AG09309 (cell line): ENCODE measurements at regions not wholly inside any gene's neighbourhood (a gene's known extent, or its start where the extent isn't known, plus 50 kb on each side); places are given as distances from the start of the nearest gene placed in this dataset.
A peak's percentile ranks its signal among the peaks of the same experiment; 100 is the strongest.

Experiments
- DNase-seq: peaks from one replicate; pipeline ENCODE4 v3.0.0-alpha.2; 2010; ENCODE audit warnings: low read depth
- H3K4me3 ChIP-seq: 2 replicates; pipeline ENCODE4 v1.5.1; 2011; ENCODE audit warnings: mild to moderate bottlenecking, low read depth, low read length, moderate library complexity; ENCODE audit not compliant: control insufficient read depth
- CTCF ChIP-seq: IDR thresholded peaks from 2 replicates; pipeline ENCODE4 v1.5.1; 2011; ENCODE audit warnings: mild to moderate bottlenecking, low read depth, low read length, inconsistent platforms; ENCODE audit not compliant: insufficient read depth, control insufficient read depth; ENCODE audit errors: missing control alignments

- no peak overlapping the region for H3K4me3 ChIP-seq
- no peak for DNase-seq
- TF ChIP-seq CTCF = no peak
Observed at GRCh38 chrX:39516427-39516841, 581.3 kb downstream of the BCOR start.

- H3K4me3 ChIP-seq = no peak overlapping the region
- no peak for TF ChIP-seq CTCF
- DNase-seq = no peak
Observed at GRCh38 chrX:39518476-39519029, 579.2 kb downstream of the BCOR start.

GRCh38 chrX:39519030-39519488, 578.7 kb downstream of the BCOR start:
- DNase-seq = no peak
- H3K4me3 ChIP-seq = no peak overlapping the region
- no peak for TF ChIP-seq CTCF

- TF ChIP-seq CTCF = no peak
- DNase-seq = no peak
Observed at GRCh38 chrX:39519566-39520301, 578.0 kb downstream of the BCOR start.

GRCh38 chrX:39525758-39526157, 572.0 kb downstream of the BCOR start:
- TF ChIP-seq CTCF = no peak
- no peak for DNase-seq
- no peak overlapping the region for H3K4me3 ChIP-seq

More at GRCh38 chrX:39519566-39520301, 578.0 kb downstream of the BCOR start:
- H3K4me3 ChIP-seq = no peak overlapping the region

- no peak overlapping the region for H3K4me3 ChIP-seq
- no peak for TF ChIP-seq CTCF
- peak; percentile 17 for DNase-seq
Observed at GRCh38 chrX:39527025-39527424, 570.7 kb downstream of the BCOR start.
